Epidermal melanocyte (primary cell): ENCODE measurements at regions not wholly inside any gene's neighbourhood (a gene's known extent, or its start where the extent isn't known, plus 50 kb on each side); places are given as distances from the start of the nearest gene placed in this dataset.
"Not testable (repeated sequence)": the region's sequence is repeated elsewhere in the genome, so short reads cannot be mapped to it uniquely, and the experiment has no call there.

ENCODE experiments used
- DNase-seq: peaks from one replicate; pipeline ENCODE4 v3.0.0; 2011; ENCODE audit warnings: low spot score; ENCODE audit not compliant: insufficient read length

GRCh38 chrX:131826572-131826971 lies 196.5 kb upstream of the STK26 start:
- no peak for DNase-seq

- no peak for DNase-seq
Measured at GRCh38 chrX:131827935-131828334, 195.2 kb upstream of the STK26 start.

GRCh38 chrX:131828482-131828881 lies 194.6 kb upstream of the STK26 start:
- no peak for DNase-seq

GRCh38 chrX:131830400-131831184 lies 192.5 kb upstream of the STK26 start:
- DNase-seq, result no peak

DNA sequence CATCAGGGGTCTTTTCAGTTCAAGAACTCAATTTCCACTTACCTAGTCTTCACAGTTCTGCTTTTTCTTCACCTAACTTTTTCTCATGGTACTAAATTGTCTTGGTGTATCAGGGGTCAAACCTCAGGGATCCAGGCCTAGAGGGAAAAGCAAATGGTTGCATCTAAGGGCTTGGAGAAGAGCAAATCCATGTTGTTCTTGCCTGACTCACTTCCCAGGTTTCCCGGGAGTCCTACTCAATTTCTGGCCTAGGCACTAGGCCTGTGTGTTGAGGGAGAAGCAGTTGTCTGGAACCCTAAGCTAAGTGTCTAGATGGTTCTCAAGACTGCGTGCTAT lies 191.9 kb upstream of the STK26 start:
- DNase-seq, result no peak

- no peak for DNase-seq
Measured at GRCh38 chrX:131836161-131836560, 186.9 kb upstream of the STK26 start.

DNA sequence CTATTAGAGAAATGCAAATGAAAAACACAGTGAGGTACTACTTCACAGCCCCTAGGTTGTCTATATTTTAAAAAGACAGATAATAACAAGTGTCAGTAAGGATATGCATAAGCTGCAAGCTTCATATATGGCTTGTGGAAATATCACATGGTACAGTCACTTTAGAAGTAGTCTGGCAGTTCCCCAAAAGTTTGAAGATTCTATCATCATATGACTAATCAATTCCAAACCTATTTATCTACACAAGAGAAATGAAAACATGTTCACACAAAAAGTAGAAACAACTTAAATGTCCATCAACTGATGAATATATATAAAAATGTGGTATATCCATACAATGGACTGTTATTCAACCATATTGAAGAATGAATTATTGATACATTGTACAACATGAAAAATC lies 185.8 kb upstream of the STK26 start:
- DNase-seq, result no peak

DNA sequence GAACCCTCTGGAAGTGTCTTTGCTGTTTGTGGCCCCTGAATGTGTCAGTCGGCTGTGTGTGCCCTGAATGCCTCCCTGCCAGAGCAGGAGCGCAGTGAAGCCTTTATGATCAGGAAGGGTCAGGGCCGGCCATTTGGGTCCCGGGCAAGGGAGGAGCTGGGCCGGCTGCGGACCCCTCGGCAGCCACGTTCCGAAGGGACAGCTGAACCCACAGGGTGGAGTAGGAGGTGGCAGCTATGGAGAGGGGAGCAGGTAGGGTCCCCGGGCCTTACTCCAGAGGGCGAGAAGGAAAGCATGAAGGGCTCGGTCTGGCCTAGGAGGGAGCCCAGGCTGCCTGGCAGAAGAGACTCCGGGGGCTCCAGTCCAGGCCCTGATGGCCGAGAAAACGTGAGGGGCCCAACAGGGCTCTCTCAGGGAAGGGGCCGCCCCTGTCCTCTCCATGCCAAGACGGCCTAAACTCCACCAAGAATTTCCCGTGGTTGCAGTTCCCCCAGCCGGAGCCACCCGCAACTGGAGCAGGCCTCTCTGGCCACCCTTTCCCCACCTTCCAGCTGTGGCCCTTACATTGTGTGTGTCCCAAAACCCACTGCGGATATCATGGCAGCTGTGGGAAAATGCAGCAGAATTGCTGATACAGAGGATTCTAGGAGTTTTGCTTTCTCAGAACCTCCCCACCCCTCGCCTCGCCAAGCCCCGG lies 182.2 kb upstream of the STK26 start:
- no peak for DNase-seq

DNA sequence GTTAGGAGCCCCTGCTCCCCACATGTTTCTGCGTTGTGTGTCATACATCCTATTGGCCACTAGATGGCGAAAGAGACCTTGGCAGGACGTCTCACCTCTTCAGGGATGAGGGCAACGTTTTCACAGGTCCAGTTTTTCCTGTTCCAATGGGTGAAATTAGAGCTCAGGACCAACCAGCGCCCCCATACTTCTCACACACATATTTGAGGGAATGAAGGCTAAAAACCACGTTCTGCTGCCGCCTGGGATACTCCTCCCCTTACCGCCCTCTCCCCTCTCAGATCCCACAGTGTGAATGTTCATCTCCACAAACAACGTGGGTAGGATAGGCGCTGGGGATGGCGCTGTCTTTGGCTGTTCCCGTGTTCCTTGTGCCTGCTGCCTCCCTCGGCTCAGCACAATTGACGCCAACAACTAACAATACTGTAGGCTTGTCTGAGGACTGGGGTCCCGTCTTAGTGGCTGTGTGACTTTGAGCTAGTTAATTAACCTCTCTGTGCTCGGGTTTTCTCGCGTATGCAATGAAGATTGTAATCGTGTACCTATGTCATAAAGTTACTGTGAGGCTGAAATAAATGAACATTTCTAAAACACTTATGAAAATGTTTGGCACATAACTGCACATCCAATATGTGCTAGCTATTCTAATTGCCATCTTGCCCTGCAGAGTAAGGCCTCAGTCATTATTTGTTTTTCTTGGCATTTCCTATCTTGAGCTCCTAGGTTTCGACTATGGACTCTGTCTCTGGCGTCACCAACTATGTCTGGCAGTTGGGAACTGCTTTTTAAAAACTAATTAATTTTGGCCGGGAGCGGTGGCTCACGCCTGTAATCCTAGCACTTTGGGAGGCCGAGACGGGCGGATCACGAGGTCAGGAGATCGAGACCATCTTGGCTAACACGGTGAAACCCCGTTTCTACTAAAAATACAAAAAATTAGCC lies 181.3 kb upstream of the STK26 start:
- no peak for DNase-seq

DNA sequence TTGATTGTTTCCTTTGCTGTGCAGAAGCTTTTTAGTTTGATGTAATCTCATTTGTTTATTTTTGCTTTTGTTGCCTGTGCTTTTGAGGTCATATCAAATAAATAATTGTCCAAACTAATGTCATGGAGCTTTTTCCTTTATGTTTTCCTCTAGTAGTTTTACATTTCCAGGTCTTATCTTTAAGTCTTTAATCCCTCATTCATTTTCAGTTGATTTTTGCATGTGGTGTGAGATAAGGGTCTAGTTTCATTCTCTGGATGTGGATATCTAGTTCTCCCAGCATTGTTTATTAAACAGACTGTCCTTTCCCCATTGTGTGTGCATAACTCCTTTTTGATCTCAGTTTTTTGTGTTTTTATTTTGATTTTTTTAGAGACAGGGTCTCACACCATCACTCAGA lies 179.1 kb upstream of the STK26 start:
- no peak for DNase-seq

DNA sequence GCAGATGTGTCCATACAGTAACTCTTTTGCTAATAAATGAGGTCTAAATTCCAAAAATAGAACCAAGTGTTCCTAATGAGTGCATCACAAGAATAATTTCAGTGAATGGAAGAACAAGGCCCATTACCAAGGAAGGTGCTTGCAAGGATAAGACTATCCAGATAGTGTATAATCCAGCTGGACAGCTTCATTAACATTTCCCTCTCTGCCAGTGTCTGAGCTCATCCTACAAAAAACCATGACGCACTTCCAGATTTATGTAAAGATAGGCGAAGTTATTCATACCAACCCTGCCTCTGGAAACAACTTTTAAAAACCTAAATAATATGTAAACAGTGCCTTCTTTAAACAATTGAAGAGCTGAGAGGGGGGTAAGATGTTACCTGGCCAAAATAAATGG lies 177.9 kb upstream of the STK26 start:
- no peak for DNase-seq

DNA sequence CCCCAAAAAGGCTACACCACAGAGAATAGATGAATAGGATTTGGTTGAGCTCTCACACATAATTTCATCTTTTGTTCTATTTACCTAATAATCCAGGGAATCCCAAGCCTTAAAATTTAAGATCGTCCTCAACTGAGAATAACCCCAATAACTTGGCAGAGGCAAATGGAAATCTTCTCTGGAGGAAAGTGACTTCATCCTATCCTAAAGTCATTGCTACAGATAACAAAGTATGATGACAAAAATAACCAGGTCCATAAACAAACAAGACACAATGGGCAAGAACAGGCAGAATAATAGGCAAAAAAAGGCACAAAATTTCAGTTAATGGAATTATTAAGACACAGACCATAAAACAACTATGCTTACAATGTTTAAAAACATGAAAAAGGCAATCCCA lies 177.3 kb upstream of the STK26 start:
- DNase-seq, result no peak

DNA sequence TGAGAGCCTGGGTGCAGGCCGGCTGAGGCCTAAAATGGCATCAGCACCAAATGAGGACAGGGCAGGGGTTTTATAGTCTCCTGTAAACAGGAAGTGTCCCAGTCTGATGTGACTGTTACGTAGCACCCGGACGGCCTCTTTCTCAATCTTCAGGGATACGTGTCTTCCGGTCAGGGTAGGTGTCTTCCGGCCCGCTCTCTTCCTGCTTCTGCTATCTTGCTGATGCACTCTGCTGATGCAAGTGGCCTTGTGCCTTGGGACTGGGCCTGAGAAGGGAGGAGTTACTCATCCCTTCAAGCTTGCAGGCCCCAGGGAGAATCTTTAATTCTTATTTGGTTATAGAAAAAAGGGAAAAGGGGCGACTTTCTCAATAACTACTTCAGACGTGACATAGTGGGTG lies 172.1 kb upstream of the STK26 start:
- not testable (repeated sequence) for DNase-seq

- DNase-seq, result no peak
Measured at GRCh38 chrX:131853440-131853839, 169.7 kb upstream of the STK26 start.

GRCh38 chrX:131854581-131854980 lies 168.5 kb upstream of the STK26 start:
- DNase-seq, result no peak

DNA sequence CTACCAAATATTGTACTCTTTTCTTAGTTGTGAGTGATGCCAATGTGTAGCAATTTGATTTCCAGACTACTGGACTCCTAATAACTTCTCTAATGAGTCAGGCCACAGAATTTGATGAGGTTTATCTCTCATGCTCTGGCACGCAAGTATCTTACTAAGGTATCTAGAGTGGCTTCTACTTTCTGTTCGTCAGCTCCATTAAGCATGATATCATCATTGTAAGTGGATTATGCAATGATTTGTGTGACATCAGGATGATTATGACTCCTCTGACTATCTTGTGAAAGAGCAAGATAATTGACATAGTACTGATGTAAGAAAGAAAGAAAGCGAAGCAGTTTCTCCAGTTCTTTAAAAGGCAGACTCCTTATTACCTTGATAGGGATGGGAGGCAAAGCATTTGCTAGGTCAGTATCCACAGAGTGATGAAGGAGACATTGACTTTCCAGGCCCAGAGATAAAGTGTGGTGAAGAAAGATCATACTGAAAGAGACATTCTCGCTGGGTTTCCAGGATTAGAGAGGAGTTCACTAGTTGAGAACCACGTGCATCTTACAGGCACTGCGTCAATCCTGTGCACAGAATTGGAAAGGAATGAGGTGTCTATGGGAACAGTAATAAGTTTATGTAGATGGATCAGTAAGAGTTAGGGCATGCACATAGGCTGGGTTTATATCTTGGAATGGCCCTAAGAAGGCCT lies 161.9 kb upstream of the STK26 start:
- no peak for DNase-seq

- no peak for DNase-seq
Measured at GRCh38 chrX:131862321-131862720, 160.8 kb upstream of the STK26 start.

GRCh38 chrX:131869182-131869581 lies 153.9 kb upstream of the STK26 start:
- no peak for DNase-seq

- DNase-seq, result no peak
Measured at GRCh38 chrX:131874300-131874699, 148.8 kb upstream of the STK26 start.

GRCh38 chrX:131875827-131876226 lies 147.3 kb upstream of the STK26 start:
- DNase-seq, result not testable (repeated sequence)

DNA sequence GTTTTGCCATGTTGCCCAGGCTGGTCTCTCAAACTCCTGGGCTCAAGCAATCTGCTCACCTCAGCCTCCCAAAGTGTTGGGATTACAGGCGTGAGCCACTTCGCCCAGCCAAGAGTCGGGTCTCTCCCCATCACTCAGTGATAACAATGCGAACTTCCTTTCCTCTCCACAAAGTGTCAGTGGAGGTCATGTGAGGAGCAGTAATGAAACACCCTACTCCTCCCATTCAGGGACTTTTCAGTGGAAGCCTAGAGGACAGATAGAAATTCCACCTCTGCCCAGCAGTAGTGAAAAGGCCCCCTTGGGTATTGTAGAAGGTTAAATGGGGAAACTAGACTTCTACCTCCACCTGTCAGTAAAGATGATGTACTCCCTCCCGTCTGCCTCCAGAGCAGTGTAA lies 141.9 kb upstream of the STK26 start:
- no peak for DNase-seq
